Right atrium auricular region (tissue), 2 donors: ENCODE measurements at regions not wholly inside any gene's neighbourhood (a gene's known extent, or its start where the extent isn't known, plus 50 kb on each side); places are given as distances from the start of the nearest gene placed in this dataset.

ENCODE experiments used
- DNase-seq: peaks from one replicate; pipeline ENCODE4 v3.0.0-alpha.2; 2019; ENCODE audit warnings: low spot score
- H3K27ac ChIP-seq, 2 donors: fragments of 200-600 bp; sonication (generic); 1 replicate in 1 of 2; 2 replicates in 1 of 2; pipeline ENCODE4 v1.5.1; 2016 to 2019
- H3K27me3 ChIP-seq, 2 donors: fragments of 200-600 bp; sonication (generic); one replicate each; pipeline versions ENCODE4 v1.5.1 to v1.6.0; 2017 to 2019
- H3K36me3 ChIP-seq: fragments of 200-600 bp; sonication (generic); one replicate; pipeline ENCODE4 v1.5.1; 2016
- H3K4me1 ChIP-seq, 2 donors: fragments of 200-600 bp; sonication (generic); one replicate each; pipeline versions ENCODE4 v1.5.1 to v1.6.0; 2017 to 2019
- H3K4me3 ChIP-seq, 2 donors: fragments of 200-600 bp; sonication (generic); 1 replicate in 1 of 2; 2 replicates in 1 of 2; pipeline ENCODE4 v1.5.1; 2017 to 2019; ENCODE audit warnings: mild to moderate bottlenecking in 1 of 2, moderate library complexity in 1 of 2
- H3K9me3 ChIP-seq, 2 donors: fragments of 200-600 bp; sonication (generic); one replicate each; pipeline ENCODE4 v1.5.1; 2019
- TF ChIP-seq, protein P1 (sequence below), 2 donors: fragments of 200-600 bp; sonication (generic); IDR thresholded peaks; one replicate each; pipeline ENCODE4 v1.5.1; 2019; ENCODE audit warnings: antibody characterized with exemption in 2 of 2

DNA sequence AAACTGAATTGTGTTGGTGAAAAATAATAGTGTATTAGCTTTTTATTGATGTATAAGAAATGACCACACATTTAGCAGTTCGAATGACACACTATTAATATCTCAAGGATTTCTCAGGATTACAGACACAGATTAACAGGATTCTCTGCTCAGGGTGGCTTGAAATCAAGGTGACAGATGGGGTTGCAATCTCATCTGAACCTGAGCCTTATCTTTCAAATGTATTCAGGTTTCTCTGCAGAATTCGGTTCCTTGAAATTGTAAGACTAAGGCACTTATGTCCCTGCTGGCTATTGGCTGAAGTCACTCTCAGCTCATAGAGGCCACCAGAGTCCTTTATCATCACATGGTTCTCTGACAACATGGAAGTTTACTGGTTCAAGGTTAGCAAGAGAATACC, 1780.1 kb downstream of the ARAP2 start:
- TF ChIP-seq, protein P1, sequence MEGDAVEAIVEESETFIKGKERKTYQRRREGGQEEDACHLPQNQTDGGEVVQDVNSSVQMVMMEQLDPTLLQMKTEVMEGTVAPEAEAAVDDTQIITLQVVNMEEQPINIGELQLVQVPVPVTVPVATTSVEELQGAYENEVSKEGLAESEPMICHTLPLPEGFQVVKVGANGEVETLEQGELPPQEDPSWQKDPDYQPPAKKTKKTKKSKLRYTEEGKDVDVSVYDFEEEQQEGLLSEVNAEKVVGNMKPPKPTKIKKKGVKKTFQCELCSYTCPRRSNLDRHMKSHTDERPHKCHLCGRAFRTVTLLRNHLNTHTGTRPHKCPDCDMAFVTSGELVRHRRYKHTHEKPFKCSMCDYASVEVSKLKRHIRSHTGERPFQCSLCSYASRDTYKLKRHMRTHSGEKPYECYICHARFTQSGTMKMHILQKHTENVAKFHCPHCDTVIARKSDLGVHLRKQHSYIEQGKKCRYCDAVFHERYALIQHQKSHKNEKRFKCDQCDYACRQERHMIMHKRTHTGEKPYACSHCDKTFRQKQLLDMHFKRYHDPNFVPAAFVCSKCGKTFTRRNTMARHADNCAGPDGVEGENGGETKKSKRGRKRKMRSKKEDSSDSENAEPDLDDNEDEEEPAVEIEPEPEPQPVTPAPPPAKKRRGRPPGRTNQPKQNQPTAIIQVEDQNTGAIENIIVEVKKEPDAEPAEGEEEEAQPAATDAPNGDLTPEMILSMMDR (IDR thresholded peaks at IDR 0.05) = no peak
- Histone ChIP-seq H3K4me1 (no peaks in the 10 kb centered on the region), H3K27ac (no peak overlapping the region), H3K36me3 (no peaks in the 10 kb centered on the region), H3K27me3 (no peaks in the 10 kb centered on the region), H3K4me3 (no peak overlapping the region), H3K9me3 (no peaks in the 10 kb centered on the region)
- DNase-seq = no peak

GRCh38 chr4:34466411-34466810, 1777.9 kb downstream of the ARAP2 start:
- TF ChIP-seq, protein P1 (IDR thresholded peaks at IDR 0.05) = no peak
- no peak overlapping the region for H3K4me3 ChIP-seq
- DNase-seq = no peak
- no peaks in the 10 kb centered on the region for H3K27me3 ChIP-seq
- H3K27ac ChIP-seq = no peak overlapping the region
- no peaks in the 10 kb centered on the region for H3K4me1 ChIP-seq
- H3K36me3 ChIP-seq = no peaks in the 10 kb centered on the region
- H3K9me3 ChIP-seq = no peaks in the 10 kb centered on the region

GRCh38 chr4:34469516-34469915, 1774.8 kb downstream of the ARAP2 start:
- H3K4me1 ChIP-seq = no peaks in the 10 kb centered on the region
- H3K36me3 ChIP-seq = no peaks in the 10 kb centered on the region
- no peaks in the 10 kb centered on the region for H3K27me3 ChIP-seq
- no peak overlapping the region for H3K4me3 ChIP-seq
- no peak for DNase-seq
- no peaks in the 10 kb centered on the region for H3K9me3 ChIP-seq
- TF ChIP-seq, protein P1 (IDR thresholded peaks at IDR 0.05) = no peak
- no peak overlapping the region for H3K27ac ChIP-seq

- Histone ChIP-seq H3K4me3 (no peak overlapping the region), H3K27ac (no peak overlapping the region), H3K9me3 (no peaks in the 10 kb centered on the region), H3K4me1 (no peaks in the 10 kb centered on the region), H3K27me3 (no peaks in the 10 kb centered on the region), H3K36me3 (no peaks in the 10 kb centered on the region)
- TF ChIP-seq, protein P1 (IDR thresholded peaks at IDR 0.05) = no peak
- DNase-seq = no peak
These were observed 1759.1 kb downstream of the ARAP2 start for GRCh38 chr4:34485252-34485651.

- H3K27ac ChIP-seq = no peak overlapping the region
- no peaks in the 10 kb centered on the region for H3K27me3 ChIP-seq
- H3K4me1 ChIP-seq = no peaks in the 10 kb centered on the region
- TF ChIP-seq, protein P1 (IDR thresholded peaks at IDR 0.05) = no peak
- no peak overlapping the region for H3K4me3 ChIP-seq
- no peaks in the 10 kb centered on the region for H3K9me3 ChIP-seq
- no peak for DNase-seq
- H3K36me3 ChIP-seq = no peaks in the 10 kb centered on the region
These were observed 1757.6 kb downstream of the ARAP2 start for GRCh38 chr4:34486461-34487363.
